HFF-Myc (cell line): ENCODE measurements at regions not wholly inside any gene's neighbourhood (a gene's known extent, or its start where the extent isn't known, plus 50 kb on each side); places are given as distances from the start of the nearest gene placed in this dataset.
"Not testable (repeated sequence)": the region's sequence is repeated elsewhere in the genome, so short reads cannot be mapped to it uniquely, and the experiment has no call there.

ENCODE experiments used
- DNase-seq: peaks from one replicate; pipeline ENCODE4 v3.0.0-alpha.2; 2011; ENCODE audit warnings: low read depth; ENCODE audit errors: extremely low read depth
- H3K4me3 ChIP-seq: replicated peaks from 2 replicates; pipeline ENCODE4 v1.5.1; 2011; ENCODE audit warnings: low read depth, mild to moderate bottlenecking, control low read depth, low read length
- TF ChIP-seq, protein P1 (sequence below): IDR thresholded peaks from 2 replicates; pipeline ENCODE4 v1.5.1; 2012; ENCODE audit warnings: mild to moderate bottlenecking, low read depth, low read length, control low read depth; ENCODE audit errors: missing control alignments

DNA sequence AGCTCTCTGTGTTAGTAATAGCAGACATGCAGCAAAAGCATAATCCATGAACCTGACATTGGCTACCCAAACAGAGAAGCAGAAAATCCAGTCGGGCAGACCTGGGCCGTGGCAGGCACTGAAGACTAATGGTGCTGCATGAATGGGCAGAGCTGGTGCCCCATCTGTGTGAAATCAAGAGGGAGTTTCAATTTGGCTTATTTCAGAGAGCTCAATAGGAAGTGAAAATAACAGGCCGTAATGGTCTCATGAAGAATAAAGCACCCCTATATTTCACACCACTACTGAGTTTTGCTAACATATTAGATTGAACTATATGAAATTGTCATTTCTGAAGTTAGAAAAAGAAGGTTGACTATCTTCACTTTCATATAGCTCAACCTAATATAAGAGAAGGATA, 149.7 kb downstream of the ENC1 start:
- TF ChIP-seq, protein P1, sequence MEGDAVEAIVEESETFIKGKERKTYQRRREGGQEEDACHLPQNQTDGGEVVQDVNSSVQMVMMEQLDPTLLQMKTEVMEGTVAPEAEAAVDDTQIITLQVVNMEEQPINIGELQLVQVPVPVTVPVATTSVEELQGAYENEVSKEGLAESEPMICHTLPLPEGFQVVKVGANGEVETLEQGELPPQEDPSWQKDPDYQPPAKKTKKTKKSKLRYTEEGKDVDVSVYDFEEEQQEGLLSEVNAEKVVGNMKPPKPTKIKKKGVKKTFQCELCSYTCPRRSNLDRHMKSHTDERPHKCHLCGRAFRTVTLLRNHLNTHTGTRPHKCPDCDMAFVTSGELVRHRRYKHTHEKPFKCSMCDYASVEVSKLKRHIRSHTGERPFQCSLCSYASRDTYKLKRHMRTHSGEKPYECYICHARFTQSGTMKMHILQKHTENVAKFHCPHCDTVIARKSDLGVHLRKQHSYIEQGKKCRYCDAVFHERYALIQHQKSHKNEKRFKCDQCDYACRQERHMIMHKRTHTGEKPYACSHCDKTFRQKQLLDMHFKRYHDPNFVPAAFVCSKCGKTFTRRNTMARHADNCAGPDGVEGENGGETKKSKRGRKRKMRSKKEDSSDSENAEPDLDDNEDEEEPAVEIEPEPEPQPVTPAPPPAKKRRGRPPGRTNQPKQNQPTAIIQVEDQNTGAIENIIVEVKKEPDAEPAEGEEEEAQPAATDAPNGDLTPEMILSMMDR = no peak
- no peak overlapping the region for H3K4me3 ChIP-seq
- no peak for DNase-seq

DNA sequence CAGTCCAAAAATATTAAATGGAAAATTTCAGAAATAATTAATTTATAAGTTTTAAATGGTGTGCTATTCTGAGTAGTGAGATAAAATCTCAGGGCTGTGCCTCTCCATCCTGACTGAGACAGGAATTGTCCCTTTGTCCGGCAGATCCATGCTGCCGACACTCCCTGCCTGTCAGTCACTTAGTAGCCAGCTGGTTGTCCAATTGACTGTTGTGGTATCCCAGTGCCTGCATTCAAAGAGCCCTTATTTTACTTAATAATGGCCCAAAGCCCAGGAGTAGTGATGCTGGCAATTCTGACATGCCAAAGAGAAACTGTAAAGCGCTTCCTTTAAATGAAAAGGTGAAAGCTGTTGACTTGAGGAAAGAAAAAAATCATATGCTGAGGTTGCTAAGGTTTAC, 157.5 kb downstream of the ENC1 start:
- no peak overlapping the region for H3K4me3 ChIP-seq
- DNase-seq = no peak
- TF ChIP-seq, protein P1 = no peak

DNA sequence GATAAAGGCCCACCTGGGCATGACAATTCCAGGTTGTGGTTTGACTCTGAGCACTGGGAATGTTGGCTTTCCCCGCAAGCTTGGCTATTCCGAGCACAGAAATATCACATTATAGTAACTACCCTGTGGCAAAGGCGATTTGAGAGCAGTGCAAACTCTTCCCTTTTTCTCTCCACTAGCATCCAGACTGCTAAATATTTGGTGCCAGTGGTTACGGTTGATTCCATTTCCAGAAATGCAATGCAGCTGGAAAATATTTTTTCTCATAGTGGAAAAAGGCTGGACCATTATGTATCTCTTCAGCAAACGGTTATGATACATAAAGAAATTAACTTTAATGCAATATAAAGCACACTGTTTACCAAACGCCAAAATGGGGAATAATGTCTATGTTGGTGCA, 158.0 kb downstream of the ENC1 start:
- TF ChIP-seq, protein P1 = no peak
- DNase-seq = no peak
- no peak overlapping the region for H3K4me3 ChIP-seq

DNA sequence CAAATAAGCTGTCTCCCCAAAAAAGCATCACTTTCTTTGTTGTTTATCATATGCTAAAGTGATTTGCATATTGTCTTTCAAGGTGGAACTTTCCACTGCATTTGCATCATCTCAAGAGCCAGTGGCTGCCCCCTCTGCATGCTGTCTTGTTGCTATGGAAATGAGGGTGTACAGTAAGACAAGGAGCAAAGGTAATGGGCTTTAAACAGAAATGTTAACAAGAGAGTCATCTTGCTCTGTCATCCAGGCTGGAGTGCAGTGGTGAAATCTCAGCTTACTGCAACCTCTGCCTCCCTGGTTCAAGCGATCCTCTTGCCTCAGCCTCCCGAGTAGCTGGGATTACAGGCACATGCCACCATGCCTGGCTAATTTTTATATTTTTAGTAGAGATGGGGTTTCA, 159.2 kb downstream of the ENC1 start:
- DNase-seq, H3K4me3 ChIP-seq: not testable (repeated sequence)

DNA sequence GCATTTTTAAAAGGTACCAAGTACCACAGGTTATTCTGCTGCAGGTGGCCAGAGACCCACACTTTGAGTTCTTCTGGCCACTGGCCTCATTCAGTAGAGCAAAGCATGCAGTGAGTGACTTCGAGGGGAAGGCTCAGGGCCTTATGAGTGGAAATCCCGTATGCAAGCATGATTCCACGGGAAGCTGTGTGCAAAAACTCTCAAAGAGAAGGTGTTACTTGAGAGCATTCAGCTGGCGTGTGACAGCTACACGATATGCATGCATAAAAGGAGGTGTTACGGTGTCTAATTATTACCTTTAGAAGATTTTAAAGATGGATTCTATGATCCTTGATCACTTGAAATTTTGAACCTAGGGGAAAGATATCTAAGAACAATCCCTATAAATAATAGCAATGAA, 160.3 kb downstream of the ENC1 start:
- no peak for DNase-seq
- H3K4me3 ChIP-seq = no peak overlapping the region
- TF ChIP-seq, protein P1 = no peak

DNA sequence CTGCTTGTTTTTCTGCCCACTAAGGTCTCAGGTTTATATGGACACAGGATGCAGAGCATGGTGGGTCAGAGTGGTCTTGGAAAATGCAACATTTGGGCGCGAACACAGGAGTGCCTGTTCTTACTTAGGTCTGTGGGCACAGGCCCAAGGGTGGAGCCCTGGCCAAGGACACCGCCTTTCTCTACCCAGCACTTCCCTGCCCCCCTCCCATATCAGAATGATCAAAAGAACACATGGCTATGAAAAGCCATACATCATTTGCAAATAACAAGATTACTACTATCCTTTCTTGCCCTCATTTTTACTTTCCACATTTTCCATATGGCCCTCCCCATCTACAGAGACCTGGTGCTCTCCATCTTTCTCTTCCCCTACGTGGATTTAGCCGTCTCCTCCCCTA, 162.2 kb downstream of the ENC1 start:
- DNase-seq = no peak
- TF ChIP-seq, protein P1 = no peak
- no peak overlapping the region for H3K4me3 ChIP-seq

DNA sequence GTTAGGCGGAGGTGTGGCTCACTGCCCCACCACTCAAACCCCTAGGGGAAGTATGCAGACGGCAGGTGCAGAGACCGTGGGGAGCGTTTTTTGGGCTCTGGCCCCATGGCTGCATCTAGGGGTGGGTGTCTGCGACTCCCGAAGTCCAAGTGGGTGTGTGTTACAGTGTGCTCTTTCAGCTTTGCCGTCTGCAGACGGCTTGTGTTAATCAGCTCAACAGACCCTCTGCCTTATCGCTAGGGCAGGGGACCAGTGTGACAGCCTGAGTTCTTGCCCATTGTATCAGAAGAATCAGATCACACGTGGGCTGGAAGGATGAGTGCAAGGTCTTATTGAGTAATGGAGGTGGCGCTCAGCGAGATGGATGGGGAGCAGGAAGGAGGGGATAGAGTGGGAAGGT, 162.8 kb downstream of the ENC1 start:
- no peak overlapping the region for H3K4me3 ChIP-seq
- DNase-seq = no peak
- TF ChIP-seq, protein P1 = no peak
